AG09309 (cell line): ENCODE measurements at regions not wholly inside any gene's neighbourhood (a gene's known extent, or its start where the extent isn't known, plus 50 kb on each side); places are given as distances from the start of the nearest gene placed in this dataset.
"Not testable (repeated sequence)": the region's sequence is repeated elsewhere in the genome, so short reads cannot be mapped to it uniquely, and the experiment has no call there.

Source experiments
- DNase-seq: peaks from one replicate; pipeline ENCODE4 v3.0.0-alpha.2; 2010; ENCODE audit warnings: low read depth
- H3K4me3 ChIP-seq: 2 replicates; pipeline ENCODE4 v1.5.1; 2011; ENCODE audit warnings: mild to moderate bottlenecking, low read depth, low read length, moderate library complexity; ENCODE audit not compliant: control insufficient read depth
- TF ChIP-seq, protein P1 (sequence below): IDR thresholded peaks from 2 replicates; pipeline ENCODE4 v1.5.1; 2011; ENCODE audit warnings: mild to moderate bottlenecking, low read depth, low read length, inconsistent platforms; ENCODE audit not compliant: insufficient read depth, control insufficient read depth; ENCODE audit errors: missing control alignments

DNA sequence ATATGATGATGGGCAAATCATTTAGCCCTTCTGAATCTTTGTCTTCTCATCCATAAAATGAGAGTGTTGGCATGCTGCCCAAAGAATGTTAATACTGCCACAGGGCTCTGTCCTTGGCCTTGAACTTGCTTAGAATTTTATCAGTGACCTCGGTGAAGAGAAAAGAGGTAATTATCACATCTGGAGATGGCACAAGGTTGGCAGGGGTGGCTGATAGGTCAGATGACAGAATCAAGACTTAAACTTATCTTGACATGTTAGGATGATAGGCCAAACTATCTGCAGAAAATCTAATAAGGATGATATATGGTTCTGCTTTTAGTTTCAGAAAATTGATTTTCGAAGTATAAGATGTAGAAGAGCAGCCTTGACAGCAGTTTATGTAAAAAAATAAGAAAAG, 599.1 kb upstream of the CLINT1 start:
- no peak for DNase-seq
- H3K4me3 ChIP-seq, result no peak overlapping the region
- TF ChIP-seq, protein P1, sequence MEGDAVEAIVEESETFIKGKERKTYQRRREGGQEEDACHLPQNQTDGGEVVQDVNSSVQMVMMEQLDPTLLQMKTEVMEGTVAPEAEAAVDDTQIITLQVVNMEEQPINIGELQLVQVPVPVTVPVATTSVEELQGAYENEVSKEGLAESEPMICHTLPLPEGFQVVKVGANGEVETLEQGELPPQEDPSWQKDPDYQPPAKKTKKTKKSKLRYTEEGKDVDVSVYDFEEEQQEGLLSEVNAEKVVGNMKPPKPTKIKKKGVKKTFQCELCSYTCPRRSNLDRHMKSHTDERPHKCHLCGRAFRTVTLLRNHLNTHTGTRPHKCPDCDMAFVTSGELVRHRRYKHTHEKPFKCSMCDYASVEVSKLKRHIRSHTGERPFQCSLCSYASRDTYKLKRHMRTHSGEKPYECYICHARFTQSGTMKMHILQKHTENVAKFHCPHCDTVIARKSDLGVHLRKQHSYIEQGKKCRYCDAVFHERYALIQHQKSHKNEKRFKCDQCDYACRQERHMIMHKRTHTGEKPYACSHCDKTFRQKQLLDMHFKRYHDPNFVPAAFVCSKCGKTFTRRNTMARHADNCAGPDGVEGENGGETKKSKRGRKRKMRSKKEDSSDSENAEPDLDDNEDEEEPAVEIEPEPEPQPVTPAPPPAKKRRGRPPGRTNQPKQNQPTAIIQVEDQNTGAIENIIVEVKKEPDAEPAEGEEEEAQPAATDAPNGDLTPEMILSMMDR, result no peak

DNA sequence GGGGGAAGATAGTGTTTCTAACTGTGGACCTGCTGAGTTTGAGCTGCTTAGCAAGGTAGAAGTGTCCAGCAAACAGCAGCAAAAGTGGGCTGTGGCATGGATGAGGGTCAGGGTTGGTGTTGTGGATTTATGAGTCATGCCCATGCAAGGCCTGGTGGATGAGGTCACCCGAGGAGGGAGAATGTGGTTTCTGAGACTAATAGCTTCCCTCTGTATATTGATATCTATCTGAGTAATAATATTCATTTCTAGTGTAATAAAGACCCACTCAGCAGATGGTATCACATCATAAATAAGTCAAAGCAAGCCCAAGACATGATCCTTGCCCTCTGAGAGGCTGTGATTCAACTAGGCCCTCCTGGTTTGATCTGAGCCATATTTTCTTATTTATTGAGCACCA, 597.8 kb upstream of the CLINT1 start:
- peak; percentile 74 for DNase-seq
- TF ChIP-seq, protein P1, result no peak
- no peak overlapping the region for H3K4me3 ChIP-seq

DNA sequence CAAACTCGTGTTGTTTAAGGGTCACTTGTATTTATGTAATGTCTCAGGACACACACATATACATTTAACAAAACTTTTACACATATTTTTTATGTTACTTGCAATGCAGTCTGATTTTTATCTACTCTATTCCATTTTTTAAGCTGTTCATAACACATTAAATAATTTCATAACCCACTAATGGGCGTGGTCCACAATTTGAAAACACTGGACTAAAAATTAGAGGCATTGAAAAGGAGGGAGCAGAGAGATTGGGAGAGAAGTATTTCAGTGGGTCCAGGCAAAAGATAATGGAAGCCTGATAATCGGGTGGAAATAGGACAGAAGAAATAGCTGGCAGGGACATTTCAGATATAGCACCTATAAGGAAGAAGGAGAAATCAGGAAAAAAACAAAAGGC, 597.3 kb upstream of the CLINT1 start:
- no peak for DNase-seq
- H3K4me3 ChIP-seq, result no peak overlapping the region
- TF ChIP-seq, protein P1, result no peak

DNA sequence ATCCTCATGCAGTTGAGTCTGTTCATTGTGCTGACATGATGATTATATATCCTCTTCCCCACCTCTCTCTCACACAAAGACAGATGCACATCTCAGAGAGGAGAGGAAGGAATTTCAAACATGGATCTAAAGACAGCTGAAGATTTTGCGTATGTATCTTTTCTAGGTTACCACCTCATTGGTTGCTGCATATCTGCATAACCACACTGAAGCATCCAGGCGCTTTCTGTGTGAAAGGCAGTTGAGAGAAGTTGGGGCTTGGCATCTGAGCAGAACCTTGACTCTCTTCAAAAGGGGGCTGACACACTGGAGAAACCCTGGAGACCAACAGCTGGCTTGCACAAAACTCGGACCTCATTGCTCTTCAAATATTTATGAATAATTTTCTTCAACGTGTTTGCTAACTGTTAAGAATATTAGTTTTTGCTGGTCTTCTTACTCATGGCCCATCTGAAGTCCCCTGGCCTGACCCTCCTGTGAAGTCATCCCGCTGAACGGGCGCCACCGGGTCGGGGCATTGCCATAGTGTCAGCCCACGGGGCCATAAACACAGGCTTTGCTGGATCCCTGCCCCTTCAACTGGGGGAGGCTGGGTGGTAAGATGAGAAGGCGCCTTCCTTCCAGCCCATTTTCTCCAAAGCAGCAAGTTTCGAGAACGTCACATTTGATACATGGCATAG, 593.2 kb upstream of the CLINT1 start:
- TF ChIP-seq, protein P1, result no peak
- DNase-seq, result no peak
- H3K4me3 ChIP-seq, result no peak overlapping the region

DNA sequence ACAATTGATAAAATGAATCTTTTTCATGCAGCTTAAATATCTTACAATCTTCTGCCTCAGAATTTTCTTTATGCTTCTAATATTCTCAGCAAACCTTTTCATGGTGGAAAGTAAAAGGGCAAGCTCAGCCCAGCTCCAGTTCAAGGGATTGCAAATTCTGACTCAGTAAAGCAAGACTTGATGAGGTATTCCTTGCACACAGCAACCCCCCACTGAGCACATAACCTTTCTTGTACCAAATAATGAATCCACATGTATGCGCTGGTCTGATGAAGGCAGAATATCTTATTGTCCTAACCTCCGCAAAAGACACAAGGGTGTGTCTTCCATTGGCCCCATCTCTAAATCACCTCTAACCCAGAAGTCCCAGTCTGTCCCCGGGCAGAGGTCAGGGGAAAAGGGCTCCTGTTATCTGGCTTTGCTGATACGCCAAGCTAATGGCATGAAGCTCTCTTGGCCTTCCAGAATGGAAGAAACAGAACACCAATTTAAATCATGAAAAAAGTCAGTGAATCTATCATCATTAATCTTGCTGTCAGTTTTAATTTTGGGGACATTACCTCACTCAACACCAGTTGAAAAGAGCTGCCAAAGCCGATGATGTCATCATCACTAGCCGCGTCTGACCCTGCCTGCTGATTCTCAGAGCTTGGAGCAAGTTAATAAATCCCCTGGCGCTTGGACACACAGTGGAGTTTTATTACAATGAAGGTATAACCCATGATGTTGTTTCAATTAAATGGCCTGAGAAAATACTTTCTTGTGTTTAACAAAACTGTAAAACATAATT, 592.5 kb upstream of the CLINT1 start:
- no peak overlapping the region for H3K4me3 ChIP-seq
- DNase-seq, result no peak
- TF ChIP-seq, protein P1, result no peak

DNA sequence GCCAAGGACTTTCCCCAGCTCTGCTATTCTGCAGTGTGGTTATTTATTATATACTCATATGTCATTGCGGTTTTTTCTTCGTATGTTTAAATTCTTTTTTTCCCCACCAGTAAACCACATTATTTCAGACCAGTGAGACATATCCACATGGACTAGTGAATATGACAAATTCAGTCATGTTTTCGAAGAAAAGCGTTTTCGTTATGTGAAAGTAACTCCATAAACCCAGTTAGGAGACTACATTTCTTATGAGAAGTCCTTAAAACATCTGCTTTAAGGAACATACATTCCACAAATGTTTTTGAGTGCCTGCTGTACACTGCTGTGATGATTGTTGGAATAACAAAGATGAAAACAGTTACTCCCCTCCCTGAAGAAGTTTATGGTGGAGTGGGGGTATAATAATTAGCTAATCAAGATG, 591.8 kb upstream of the CLINT1 start:
- no peak for DNase-seq
- TF ChIP-seq, protein P1, result no peak
- no peak overlapping the region for H3K4me3 ChIP-seq

DNA sequence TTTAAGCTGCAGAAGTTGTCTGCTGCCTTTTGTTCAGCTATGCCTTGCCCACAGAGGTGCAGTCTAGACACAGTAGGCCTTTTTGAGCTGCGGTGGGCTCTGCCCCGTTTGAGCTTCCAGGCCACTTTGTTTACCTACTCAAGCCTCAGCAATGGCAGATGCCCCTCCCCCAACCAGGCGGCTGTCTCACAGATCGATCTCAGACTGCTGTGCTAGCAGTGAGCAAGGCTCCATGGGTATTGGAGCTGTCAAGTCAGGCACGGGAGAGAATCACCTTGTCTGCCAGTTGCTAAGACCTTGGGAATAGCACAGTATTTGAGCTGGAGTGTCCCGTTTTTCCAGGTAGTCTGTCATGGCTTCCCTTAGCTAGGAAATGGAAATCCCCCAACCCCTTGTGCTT, 587.8 kb upstream of the CLINT1 start:
- H3K4me3 ChIP-seq, DNase-seq: not testable (repeated sequence)

DNA sequence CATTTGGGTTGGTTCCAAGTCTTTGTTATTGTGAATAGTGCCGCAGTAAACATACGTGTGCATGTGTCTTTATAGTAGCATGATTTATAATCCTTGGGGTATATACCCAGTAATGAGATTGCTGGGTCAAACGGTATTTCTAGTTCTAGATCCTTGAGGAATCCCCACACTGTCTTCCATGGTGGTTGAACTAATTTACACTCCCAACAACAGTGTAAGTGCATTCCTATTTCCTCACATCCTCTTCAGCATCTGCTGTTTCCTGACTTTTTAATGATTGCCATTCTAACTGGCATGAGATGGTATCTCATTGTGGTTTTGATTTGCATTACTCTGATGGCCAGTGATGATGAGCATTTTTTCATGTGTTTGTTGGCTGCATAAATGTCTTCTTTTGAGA, 580.3 kb upstream of the CLINT1 start:
- H3K4me3 ChIP-seq, DNase-seq: not testable (repeated sequence)
